Activated CD4-positive, CD25-positive, alpha-beta regulatory T cell treated with anti-CD3 and anti-CD28 coated beads, Interleukin-2, amount 50 U/mL, for 72 hours (primary cell): ENCODE measurements at regions not wholly inside any gene's neighbourhood (a gene's known extent, or its start where the extent isn't known, plus 50 kb on each side); places are given as distances from the start of the nearest gene placed in this dataset.

Experiments used
- DNase-seq: peaks from one replicate; pipeline ENCODE4 v3.0.0; 2021

DNA sequence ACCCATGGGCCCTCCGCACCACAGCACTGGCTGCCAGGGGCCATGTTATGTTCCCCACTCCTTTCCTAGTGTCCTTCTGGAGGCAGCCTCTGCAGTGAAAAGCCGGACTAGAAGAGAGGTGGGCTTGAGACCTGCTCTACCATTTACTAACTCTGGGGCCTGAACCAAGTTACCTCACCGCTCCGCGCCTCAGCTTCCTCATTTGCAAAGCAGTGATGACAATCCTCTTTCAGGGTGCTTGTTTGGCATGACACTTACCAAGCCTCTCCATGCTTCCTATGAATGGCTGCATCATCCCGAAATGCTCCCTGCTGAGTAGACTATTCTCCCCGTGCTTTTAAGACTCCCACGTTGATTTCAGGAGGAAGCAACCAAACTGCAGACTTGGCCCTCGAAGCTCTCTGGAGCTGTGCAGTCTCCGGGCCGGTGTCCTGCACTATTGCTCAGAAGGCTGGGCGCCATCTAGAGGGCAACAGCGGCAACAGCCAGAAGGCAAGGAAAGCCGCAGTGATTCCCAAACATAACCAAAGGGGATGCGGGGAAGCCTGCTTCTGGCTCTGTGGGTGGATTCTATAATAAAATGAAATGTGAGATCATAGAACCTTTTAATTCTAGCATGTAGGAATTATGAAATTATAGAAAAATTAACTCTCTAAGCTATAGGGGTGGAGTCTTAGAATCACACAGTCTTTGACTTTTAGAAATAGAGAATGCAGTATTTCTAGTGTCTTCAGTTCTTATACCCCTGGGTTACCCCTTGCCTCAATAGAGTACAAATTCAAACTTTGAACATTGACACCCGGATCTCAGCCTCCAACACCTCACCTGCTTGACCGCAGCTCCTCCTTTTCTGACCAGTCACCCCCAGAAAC, 599.8 kb upstream of the BRINP1 start:
- DNase-seq, result peak; percentile 41

DNA sequence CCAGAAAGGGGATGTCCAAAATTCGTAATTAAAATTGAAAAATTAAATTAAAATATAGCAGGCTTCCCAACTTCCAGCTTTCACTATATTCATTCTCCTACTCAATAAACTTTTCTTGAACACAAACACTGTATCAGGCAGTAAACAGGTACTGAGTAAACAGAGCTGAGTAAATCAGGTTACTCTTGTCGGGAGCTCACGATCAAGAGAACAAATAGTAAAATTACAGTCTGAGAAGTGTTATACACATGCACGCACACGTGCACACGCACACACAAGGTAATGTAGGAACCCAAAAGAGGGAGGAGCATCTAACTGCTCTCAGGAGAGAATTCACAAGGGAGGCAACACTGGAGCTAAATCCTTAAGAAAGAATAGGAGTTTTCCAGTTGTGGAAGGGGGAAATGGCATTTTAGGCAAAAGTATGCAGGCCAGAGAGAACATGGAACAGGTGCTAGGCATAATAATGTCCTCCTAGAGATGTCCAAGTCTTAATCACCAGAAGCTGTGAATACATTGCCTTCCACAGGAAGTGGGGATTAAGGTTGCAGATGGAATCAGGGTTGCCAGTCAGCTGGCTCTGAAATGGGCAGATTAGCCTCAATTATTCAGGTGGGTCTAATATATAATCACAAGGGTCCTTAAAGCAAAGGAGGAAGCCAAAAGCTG, 598.8 kb upstream of the BRINP1 start:
- DNase-seq, result no peak

DNA sequence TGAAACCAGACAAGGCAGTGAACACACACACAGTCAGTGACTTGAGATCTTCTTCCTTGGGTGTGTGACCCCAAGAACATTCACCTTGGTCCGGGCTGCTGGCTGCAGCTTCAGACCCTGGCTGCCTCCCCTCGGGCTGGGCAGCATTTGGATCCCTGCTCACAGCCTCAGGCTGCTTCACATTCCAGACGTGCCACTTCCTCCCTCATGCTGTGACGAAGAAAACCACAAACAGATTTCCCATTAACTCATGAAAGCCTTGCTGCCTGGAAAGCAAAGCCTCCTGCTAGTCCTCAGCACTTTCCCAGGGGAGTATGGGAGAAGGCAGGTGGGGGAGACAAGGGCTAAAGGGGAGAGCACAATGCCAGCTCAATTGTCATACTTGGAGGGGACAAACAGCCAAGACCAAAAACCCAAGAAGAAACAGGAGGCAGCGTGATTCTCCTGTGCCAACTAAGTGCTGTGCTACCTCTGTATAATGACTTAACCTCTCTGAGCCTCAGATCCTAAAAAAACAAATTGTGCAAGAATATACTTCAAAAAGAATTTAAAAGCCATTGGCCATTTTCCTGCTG, 594.6 kb upstream of the BRINP1 start:
- DNase-seq, result no peak

DNA sequence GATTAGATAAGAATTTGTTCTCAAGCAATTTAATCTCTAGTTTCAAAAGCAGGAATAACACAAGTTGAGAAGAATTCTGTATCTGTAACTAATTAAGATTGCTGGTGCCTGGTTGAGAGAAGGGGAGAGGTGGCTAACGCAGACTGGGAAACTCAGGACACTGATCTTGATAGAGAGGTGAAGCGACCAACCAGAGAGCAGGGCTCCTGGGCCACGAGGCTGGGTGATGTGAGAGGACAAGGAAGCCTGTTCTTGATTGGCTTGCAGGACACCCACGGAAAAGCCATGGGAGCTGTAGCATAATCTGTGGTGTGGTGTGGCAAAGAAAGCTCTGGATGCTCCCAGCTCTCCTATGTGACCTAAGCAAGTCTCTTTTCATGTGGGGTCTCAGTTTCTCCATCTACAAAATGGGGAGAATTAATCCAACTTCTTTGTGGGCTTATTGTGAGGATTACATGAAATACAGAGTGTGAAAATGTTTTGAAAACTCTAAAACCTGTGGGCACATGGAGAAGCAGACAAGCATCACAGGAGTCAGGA, 594.1 kb upstream of the BRINP1 start:
- DNase-seq, result no peak

DNA sequence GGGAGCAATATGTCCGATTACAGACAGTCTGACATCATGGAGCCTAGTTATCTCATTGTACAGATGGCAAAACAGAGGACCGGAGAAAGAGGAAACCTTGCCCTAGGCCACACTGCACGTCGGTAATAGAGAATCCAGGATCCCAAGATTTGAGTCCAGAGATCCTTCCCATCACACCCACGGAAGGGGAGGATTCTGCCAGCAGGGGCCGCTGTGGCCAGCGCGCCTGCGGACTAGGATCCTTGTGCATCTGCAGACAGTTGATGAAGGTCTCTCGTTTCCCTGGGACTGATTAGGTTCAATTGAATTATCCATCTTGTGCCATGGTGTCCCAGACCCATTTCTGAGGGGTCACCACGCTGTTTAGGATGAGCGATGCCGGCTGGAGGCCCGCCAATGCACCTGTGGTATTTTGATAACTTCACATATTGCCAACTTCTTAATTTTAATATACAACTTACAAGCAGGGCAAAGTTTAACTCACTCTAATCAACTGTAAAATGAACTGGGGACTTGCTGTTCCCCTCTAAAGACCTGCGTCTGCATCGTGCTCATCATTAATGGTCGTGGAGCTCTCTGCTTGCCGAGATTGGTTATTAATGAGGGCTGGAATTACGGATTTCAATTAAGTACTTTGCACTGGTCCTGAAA, 592.7 kb upstream of the BRINP1 start:
- DNase-seq, result no peak

DNA sequence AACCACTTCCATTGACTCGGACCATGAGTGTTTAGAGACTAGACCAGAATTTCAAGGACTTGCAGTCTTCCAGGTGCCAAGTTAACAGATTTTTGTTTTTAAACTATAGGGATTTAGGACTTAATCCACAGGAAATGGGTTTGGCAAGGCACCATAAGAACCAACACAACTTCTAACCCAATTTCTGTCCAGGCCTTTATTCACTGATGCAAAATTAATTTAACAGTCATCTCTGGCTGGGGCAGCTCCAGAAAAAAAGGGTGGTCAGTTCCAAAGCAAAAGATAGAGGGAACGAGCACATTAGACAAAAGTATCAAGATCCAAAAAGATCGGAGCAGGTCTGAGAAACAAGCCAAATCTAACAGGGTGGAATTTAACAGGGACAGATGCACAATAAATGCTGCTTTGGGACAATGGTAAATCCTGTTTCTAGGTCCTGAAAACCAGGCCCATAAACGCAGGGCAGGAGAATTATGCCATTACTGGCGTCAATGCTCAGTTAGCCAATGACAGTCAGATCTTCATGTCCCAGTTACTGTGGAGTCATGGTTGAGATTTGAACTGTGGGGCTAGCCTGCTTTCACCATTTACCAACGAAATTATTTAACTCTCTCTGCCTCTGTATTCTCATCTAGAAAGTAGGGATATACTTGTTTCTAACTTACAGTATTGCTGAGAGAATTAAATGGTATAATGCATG, 590.8 kb upstream of the BRINP1 start:
- DNase-seq, result no peak

DNA sequence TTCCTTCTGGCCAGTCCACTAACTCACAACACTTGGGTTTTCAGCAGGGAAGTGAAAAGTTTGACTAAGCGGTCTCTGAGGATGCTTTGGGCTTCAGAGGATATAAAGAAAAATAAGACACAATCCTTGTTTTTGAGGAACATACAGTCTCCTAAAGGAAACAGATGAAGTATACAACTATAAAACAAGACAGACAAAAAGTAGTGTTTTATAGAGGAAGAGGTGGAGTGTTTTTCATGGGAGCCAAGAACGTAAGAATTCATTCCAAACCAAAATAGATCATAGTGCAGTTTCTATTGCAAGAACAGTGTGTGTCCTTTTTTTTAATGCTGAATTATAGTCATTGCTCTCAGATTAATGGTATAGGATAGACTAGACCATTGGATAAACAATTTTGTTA, 586.9 kb upstream of the BRINP1 start:
- DNase-seq, result no peak

DNA sequence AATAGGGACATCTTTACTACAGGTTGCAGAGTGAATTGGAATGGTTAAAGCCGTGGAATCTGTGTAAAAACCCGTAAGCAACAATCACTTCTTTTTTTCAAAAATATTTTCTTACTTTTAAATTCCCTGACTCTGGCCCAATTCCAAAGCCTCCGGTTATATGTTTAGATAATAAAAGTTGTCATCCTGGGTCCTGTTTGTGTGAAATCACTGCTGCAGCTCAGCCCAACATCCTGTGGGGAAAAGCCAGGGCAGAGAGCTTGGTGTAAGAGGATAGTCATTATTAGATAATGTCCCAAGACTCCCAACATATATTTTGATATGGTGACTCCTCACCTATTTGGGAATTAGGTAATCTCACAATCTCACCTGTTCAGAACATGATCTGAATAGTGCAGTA, 586.0 kb upstream of the BRINP1 start:
- DNase-seq, result no peak

DNA sequence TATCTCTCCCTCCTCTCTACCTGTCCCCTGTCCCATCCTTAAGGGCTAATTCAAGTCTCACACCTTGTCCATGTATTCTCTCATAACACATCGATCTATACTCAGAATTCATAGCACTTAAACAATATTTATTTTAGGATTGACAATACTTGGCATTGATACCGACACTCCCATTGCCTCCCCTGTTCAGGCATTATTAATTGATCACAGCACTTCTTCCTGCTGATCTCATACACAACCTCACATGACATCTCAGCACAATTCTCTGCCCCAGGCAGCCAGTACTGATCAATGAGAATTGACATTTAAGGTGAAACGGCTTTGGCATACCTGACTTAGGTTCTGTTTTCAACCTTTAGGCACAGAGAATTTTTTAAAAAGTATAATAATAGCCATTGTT, 582.4 kb upstream of the BRINP1 start:
- DNase-seq, result no peak

DNA sequence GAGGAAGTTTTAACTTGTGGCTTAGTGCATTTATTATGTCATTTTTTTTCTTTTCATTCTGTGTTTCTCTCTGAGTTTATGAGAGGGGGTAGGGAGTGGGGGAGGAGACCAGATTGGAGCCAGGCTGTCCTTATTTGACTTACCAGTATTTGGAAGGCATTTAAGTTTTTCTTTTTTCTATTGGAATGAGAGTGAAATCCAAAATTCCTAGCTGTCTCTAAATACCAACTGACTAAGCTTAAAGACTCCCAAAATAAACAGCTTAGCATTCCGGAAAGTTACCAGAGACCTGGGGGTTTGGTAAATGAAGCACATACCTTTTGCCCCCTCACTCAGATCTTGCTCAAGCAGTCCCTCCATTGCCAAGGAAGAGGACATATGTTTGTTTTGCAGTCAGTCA, 581.9 kb upstream of the BRINP1 start:
- DNase-seq, result no peak

DNA sequence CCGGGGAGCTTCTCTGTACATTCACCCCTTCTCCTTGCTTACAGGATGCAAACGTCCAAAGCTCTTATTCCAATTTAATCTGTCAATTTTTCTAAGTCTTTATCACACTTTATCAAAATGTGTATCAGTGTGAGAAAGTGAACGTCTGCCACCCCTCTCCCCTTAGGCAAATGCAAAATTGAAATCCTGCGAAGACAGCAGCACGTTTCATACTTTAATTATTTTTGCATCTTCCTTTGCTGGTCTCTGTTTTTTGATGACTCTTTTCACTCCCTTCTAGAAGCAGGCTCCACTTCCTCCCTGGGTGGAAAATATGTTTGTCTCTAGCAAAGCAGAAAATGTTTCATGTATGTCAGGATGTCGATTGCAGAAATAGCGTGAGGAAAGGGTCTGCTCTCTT, 576.5 kb upstream of the BRINP1 start:
- DNase-seq, result no peak

DNA sequence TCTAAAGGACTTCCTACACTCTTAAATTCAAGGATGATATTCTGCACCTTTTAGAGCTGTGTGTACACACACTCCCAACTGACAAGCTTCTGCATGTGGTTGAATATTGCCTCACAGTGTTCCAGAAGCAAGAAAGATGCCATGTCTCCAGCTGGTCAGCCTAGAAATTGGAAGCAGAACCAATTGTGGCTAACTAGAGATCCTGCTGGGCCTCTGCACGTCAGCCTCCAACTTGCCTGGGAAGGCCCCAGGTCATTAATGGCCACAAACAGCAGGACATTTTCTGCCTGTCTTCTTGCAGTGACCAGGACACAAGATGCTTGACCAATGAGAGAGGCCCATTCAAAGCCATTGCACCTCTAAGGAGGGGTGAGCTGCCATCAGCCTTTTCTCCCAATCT, 571.9 kb upstream of the BRINP1 start:
- DNase-seq, result no peak

DNA sequence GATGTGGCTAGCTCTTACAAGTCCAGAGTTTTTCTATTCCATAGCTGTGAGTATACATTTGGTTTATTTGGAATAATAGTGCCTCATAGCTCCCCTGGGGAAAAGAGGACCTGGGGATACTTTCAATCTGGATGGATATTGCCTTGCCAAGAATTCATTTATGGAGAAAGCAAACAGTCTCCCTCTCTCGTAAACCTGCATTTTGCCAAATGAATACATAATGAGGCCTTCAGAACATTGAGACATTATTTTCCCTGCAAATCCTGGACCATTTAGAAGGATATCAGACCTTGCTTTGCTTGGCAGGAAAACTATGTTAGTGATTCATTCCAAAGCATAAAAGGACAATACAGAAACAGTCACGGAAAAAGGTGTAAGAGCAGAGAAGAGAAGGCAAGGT, 569.6 kb upstream of the BRINP1 start:
- DNase-seq, result no peak

DNA sequence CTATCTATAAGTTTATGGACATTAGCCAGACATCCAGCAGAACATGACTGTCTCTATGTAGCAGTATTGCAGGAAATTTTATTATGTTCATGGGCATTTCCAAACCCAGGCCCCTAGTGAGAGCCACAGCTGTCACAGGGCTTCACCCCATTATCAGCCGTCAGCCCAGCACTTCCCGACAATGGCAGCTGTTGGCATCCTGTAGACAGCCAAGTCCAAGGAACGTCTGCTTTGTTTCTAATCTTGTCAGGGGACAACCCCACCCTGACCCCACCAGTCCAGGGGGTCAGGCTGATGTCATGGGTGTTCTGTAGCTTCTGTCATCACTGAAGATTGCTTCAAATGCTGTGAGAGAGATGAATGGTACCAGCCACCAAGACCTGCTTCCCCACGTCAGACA, 565.3 kb upstream of the BRINP1 start:
- DNase-seq, result no peak

DNA sequence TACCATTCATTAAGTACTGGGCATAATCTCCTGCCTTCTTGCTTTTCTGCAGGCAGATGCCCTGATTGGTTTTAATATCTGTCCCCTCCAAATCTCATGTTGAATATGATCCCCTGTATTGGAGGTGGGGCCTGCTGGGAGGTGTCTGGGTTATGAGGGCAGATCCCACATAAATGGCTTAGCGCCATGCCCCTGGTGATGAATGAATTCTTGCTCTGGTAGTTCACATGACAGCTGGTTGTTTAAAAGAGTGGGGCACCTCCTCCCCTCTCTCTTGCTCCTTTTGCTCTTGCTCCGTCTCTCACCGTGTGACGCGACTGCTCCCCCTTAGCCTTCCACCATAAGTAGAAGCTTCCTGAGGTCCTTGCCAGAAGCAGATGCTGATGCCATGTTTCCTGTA, 564.0 kb upstream of the BRINP1 start:
- DNase-seq, result no peak

DNA sequence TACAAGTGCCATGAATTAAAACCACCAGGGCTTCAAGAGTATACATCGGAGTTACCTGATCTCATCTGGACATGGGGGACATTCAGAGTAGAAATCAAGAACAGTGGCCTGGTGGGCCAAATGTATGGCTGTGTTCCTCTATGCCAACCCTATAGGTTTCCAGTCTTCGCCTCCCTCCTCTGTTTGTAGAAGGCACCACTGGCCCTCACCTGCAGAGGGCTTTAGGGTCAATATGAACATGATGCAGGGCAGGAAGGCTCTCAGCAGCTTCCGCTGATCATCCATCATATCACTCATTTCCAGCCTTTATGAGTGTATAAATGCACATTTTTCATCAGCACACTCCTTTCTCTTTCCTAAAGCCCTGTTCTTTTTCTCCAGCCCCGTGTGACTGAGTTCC, 555.5 kb upstream of the BRINP1 start:
- no peak for DNase-seq

DNA sequence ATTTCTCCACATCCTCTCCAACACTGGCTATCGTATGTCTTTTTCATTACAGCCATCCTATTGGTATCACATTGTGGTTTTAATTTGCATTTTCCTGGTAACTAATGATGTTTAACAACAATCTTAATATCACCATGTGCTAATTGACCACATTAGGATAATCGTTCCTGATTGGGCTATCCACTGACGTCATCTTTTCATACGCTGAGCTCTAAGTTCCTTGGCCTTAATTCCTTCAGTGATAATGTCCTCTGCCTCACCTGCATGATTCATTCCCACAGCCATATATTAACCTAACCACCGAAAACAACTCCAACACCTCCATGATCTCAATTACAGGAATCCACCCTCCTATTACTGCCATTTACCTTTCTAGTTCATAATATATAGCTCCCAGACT, 547.9 kb upstream of the BRINP1 start:
- DNase-seq, result no peak

DNA sequence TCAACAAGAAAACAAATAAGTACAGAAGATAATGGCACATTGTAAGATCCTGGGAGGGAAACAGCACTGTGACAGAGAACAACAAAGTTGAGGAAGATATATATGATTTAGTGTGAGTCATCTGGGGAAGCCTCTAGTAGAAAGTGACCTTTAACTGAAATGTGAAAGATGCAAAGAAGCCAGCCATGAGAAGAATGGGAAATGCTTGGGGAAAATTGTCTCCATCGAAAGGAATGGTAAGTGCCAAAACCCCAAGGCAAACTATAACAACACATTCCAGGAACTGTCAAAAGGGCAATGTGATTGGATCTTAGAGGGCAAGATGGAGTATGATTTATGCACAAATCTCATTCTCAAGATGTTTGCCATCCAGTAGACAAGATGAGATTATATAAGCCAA, 537.8 kb upstream of the BRINP1 start:
- no peak for DNase-seq

DNA sequence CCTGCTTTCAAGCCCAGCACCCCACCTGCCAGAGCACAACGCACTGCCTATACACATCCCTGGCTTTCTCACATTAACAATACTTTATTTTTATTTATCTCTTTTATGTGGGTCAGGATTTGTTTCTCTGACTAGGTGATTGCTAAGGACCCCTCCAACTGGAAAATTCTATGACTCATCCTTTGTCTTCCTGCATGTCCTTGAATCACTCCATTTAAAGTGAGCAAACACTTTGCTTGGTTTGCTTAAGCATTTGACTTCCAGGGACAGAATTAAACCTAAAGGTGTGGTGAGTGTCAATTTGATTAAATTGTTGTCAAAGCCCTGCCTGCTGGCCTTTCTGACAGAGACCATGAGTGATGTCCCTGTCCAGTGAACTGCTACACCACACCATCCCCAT, 536.5 kb upstream of the BRINP1 start:
- no peak for DNase-seq

DNA sequence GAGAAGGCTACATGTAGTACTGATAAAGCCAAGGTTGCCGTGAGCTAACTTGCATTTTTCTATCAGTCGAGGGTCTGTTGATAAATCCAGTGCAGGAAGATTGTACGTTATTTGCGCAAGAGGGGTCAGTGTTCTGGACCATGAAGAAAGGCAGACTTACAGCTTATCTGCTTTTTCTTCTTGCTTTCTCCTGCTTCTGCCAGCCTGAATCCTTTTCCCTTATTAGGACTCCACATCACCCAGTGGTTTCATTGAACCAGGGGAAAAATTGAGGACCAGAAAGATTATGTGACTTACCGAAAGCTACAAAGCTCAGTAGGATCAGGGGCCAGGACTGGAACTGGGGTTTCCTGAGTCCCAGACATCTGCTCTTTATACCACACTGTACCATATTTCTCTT, 534.6 kb upstream of the BRINP1 start:
- no peak for DNase-seq

DNA sequence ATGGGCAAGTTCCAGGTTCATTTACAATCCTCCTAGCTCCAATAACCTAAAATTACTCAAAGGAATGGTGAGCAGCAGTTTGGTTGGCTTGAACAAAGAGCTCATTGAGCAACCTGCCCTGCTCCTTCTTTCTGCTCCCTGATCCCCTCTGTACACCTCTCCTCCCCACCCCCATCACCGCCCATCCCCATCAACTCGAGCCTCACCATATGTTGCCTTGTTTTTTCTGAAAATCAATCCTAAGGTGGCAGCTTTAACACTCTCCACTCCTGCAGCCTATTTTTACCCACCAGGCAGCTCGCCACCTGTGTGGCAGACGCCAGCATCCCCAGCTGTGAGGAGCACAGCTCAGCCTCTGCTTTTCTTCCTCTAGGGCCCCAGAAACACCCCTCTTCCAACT, 533.4 kb upstream of the BRINP1 start:
- no peak for DNase-seq

DNA sequence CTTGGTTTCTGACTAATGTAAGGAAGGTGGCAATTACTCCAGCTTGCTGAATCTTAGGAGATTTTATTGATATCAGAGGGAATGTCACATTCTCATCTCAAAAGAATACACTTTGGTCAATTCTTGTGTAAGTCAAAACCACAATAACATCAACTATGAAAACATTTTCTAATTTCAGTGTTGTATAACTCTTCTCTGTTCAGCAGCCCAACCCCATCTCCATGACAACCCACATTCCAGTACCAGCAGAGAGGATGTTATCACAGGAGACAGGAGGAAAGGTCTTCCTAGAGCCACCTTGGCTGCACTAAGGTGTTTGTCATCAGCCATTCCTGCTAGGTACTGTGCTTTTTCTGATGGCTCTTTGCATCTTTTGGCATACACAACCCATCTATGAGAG, 529.1 kb upstream of the BRINP1 start:
- DNase-seq, result no peak

DNA sequence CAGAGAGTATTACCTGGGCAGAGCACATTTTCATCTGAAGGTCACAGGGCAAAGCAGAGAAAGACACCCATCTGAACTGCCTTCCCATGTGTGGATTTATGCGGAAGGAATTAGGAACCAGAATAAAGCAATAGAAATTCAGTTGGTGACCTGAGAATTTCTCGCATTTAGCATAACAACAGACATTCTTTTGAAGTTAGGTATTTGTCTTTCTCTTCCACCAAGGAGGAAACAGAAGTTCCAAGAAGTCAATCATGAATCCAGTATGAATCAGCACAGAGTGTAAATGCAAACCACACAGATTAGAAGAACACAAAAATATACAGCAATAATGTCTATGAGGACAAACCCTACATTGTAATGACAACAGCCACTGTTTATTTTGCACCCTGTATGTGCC, 515.2 kb upstream of the BRINP1 start:
- no peak for DNase-seq
